SK-N-SH (cell line): ENCODE measurements at regions not wholly inside any gene's neighbourhood (a gene's known extent, or its start where the extent isn't known, plus 50 kb on each side); places are given as distances from the start of the nearest gene placed in this dataset.
"Not testable (repeated sequence)": the region's sequence is repeated elsewhere in the genome, so short reads cannot be mapped to it uniquely, and the experiment has no call there.

Source experiments
- CTCF ChIA-PET: fragments of 300-600, 350-600 bp; formaldehyde crosslinking; extraction: SDS; loops from one replicate; lab custom pipeline; 2021; lab: Yijun Ruan, JAX
- POLR2A ChIA-PET: fragments of 350-600 bp; sonication (Branson Sonifier 250); formaldehyde crosslinking; extraction: SDS; loops from one replicate; lab custom pipeline; 2020; ENCODE audit warnings: antibody characterized with exemption, inconsistent platforms; lab: Yijun Ruan, JAX
- DNase-seq: peaks from one replicate; pipeline ENCODE4 v3.0.0; 2012
- H2AFZ ChIP-seq: fragments of 200-600 bp; sonication (generic); 2 replicates; pipeline ENCODE4 v1.8.1; 2016; ENCODE audit warnings: antibody characterized with exemption, mild to moderate bottlenecking, low read depth
- H3F3A ChIP-seq: fragments of 200-600 bp; sonication (generic); replicated peaks from 2 replicates; pipeline ENCODE3; 2016; ENCODE audit warnings: antibody characterized with exemption, mild to moderate bottlenecking; ENCODE audit not compliant: insufficient read depth
- H3K27ac ChIP-seq, 2 experiments: fragments of 200-500 bp in 1 of 2; fragments of 200-600 bp in 1 of 2; sonication (Bioruptor generic) in 1 of 2; sonication (generic), shearing (Covaris generic) in 1 of 2; 2 replicates each; pipeline versions ENCODE4 v1.5.1 to v1.6.1; 2014 to 2016; ENCODE audit warnings: low read depth in 2 of 2, inconsistent platforms in 1 of 2, low read length in 1 of 2, mild to moderate bottlenecking in 1 of 2, mixed read lengths in 1 of 2
- H3K27me3 ChIP-seq: fragments of 200-600 bp; sonication (generic), shearing (Covaris generic); 2 replicates; pipeline ENCODE4 v1.6.1; 2016; ENCODE audit warnings: mixed run types; ENCODE audit not compliant: insufficient read depth
- H3K36me3 ChIP-seq, 2 experiments: fragments of 200-500 bp in 1 of 2; fragments of 200-600 bp in 1 of 2; sonication (Bioruptor generic) in 1 of 2; sonication (generic) in 1 of 2; replicated peaks in 1 of 2; 2 replicates each; pipeline versions ENCODE3 to v1.5.1; 2014 to 2016; ENCODE audit warnings: low read length in 1 of 2, mild to moderate bottlenecking in 1 of 2; ENCODE audit not compliant: insufficient read depth in 2 of 2, control insufficient read depth in 1 of 2
- H3K4me1 ChIP-seq, 2 experiments: fragments of 200-500 bp in 1 of 2; fragments of 200-600 bp in 1 of 2; sonication (Bioruptor generic) in 1 of 2; sonication (generic), shearing (Covaris generic) in 1 of 2; 2 replicates each; pipeline versions ENCODE4 v1.5.1 to v1.6.1; 2014 to 2016; ENCODE audit warnings: low read depth in 1 of 2, low read length in 1 of 2, mixed run types in 1 of 2; ENCODE audit not compliant: insufficient read depth in 2 of 2, control insufficient read depth in 1 of 2
- H3K4me2 ChIP-seq: fragments of 200-600 bp; sonication (generic), shearing (Covaris generic); 2 replicates; pipeline ENCODE4 v1.6.1; 2017; ENCODE audit warnings: mixed run types
- H3K4me3 ChIP-seq, 2 experiments: fragments of 200-500 bp in 1 of 2; fragments of 200-600 bp in 1 of 2; sonication (Bioruptor generic) in 1 of 2; sonication (generic), shearing (Covaris generic) in 1 of 2; 2 replicates each; pipeline versions ENCODE4 v1.5.1 to v1.8.1; 2014 to 2016; ENCODE audit warnings: low read depth in 2 of 2, inconsistent platforms in 1 of 2, low read length in 1 of 2, mild to moderate bottlenecking in 1 of 2, mixed read lengths in 1 of 2, moderate library complexity in 1 of 2
- H3K79me2 ChIP-seq: fragments of 200-600 bp; sonication (generic); 2 replicates; pipeline ENCODE4 v1.8.1; 2017; ENCODE audit warnings: mild to moderate bottlenecking; ENCODE audit not compliant: insufficient read depth
- H3K9ac ChIP-seq: fragments of 200-600 bp; sonication (generic); 2 replicates; pipeline ENCODE4 v1.6.1; 2017; ENCODE audit warnings: mixed run types
- H3K9me2 ChIP-seq: fragments of 200-600 bp; sonication (generic); 2 replicates; pipeline ENCODE4 v1.6.1; 2017; ENCODE audit warnings: mixed run types
- H3K9me3 ChIP-seq: fragments of 200-600 bp; sonication (generic); 2 replicates; pipeline ENCODE4 v1.6.1; 2017; ENCODE audit warnings: mixed run types, mild to moderate bottlenecking, moderate library complexity
- H4K20me1 ChIP-seq: fragments of 200-600 bp; sonication (generic); 2 replicates; pipeline ENCODE4 v1.6.1; 2017; ENCODE audit warnings: mild to moderate bottlenecking, mixed run types; ENCODE audit not compliant: insufficient read depth
- ELF1 ChIP-seq: IDR thresholded peaks from 2 replicates; pipeline ENCODE4 v1.4.0; 2012
- FOSL2 ChIP-seq: IDR thresholded peaks from 2 replicates; pipeline ENCODE4 v1.4.0; 2012; ENCODE audit warnings: low read depth, mild to moderate bottlenecking, moderate library complexity, borderline replicate concordance
- FOXM1 ChIP-seq: IDR thresholded peaks from 2 replicates; pipeline ENCODE4 v1.4.0; 2012; ENCODE audit warnings: low read depth, mild to moderate bottlenecking
- MXI1 ChIP-seq: IDR thresholded peaks from 2 replicates; pipeline ENCODE4 v1.6.1; 2012; ENCODE audit warnings: mild to moderate bottlenecking, low read depth, low read length, improper control_type of control experiment
- NRF1 ChIP-seq: IDR thresholded peaks from 2 replicates; pipeline ENCODE4 v1.6.1; 2012; ENCODE audit warnings: low read depth, mild to moderate bottlenecking, low read length
- POLR2AphosphoS5 ChIP-seq: IDR thresholded peaks from 2 replicates; pipeline ENCODE4 v1.6.1; 2012; ENCODE audit warnings: low read depth, low read length
- RCOR1 ChIP-seq: fragments of 150-350 bp; IDR thresholded peaks from 2 replicates; pipeline ENCODE4 v1.6.1; 2017; ENCODE audit warnings: antibody characterized with exemption, low read length
- RXRA ChIP-seq: IDR thresholded peaks from 2 replicates; pipeline ENCODE4 v1.4.0; 2012; ENCODE audit warnings: low read depth, mild to moderate bottlenecking, borderline replicate concordance
- SMC3 ChIP-seq: IDR thresholded peaks from 2 replicates; pipeline ENCODE4 v1.6.1; 2012; ENCODE audit warnings: low read depth, low read length, improper control_type of control experiment
- TAF1 ChIP-seq: IDR thresholded peaks from 2 replicates; pipeline ENCODE4 v1.6.1; 2012; ENCODE audit warnings: low read depth, mild to moderate bottlenecking, low read length, moderate library complexity, borderline replicate concordance
- YY1 ChIP-seq: IDR thresholded peaks from 2 replicates; pipeline ENCODE4 v1.4.0; 2012; ENCODE audit warnings: low read depth, mild to moderate bottlenecking
- WGBS: methylation state at CpG from one replicate; pipeline ENCODE4 v1.1.6; 2017; ENCODE audit warnings: low lambda C conversion rate; 5-methylcytosine and 5-hydroxymethylcytosine counted together
- TF ChIP-seq, protein P1 (sequence below): fragments of 200-600 bp; sonication (generic); IDR thresholded peaks from 2 replicates; pipeline ENCODE4 v1.6.1; 2017; ENCODE audit warnings: antibody characterized with exemption, mild to moderate bottlenecking, moderate library complexity
- TF ChIP-seq, protein P2 (sequence below): fragments of 150-350 bp; IDR thresholded peaks from 2 replicates; pipeline ENCODE4 v1.6.1; 2017; ENCODE audit warnings: antibody characterized with exemption, low read length, low read depth, borderline replicate concordance

GRCh38 chr15:87470923-87471322, 785.6 kb downstream of the NTRK3 start:
- Histone ChIP-seq H3F3A (no peaks in the 10 kb centered on the region), H3K9me3 (no peaks in the 10 kb centered on the region), H3K4me1 (no peaks in the 10 kb centered on the region), H3K27ac (no peak overlapping the region), H4K20me1 (no peaks in the 10 kb centered on the region), H3K9me2 (no peaks in the 10 kb centered on the region), H3K36me3 (no peaks in the 10 kb centered on the region), H3K27me3 (no peaks in the 10 kb centered on the region), H3K4me2 (no peak overlapping the region), H3K4me3 (no peak overlapping the region), H3K79me2 (no peaks in the 10 kb centered on the region), H2AFZ (no peak overlapping the region), H3K9ac (no peak overlapping the region)
- ChIA-PET POLR2A (no interaction called here), CTCF (no interaction called here)
- 48% methylated on average over 2 of the region's 2 CpGs for WGBS
- TF ChIP-seq, protein P1, sequence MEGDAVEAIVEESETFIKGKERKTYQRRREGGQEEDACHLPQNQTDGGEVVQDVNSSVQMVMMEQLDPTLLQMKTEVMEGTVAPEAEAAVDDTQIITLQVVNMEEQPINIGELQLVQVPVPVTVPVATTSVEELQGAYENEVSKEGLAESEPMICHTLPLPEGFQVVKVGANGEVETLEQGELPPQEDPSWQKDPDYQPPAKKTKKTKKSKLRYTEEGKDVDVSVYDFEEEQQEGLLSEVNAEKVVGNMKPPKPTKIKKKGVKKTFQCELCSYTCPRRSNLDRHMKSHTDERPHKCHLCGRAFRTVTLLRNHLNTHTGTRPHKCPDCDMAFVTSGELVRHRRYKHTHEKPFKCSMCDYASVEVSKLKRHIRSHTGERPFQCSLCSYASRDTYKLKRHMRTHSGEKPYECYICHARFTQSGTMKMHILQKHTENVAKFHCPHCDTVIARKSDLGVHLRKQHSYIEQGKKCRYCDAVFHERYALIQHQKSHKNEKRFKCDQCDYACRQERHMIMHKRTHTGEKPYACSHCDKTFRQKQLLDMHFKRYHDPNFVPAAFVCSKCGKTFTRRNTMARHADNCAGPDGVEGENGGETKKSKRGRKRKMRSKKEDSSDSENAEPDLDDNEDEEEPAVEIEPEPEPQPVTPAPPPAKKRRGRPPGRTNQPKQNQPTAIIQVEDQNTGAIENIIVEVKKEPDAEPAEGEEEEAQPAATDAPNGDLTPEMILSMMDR = no peak
- TF ChIP-seq TAF1 (no peak), FOXM1 (no peak)
- DNase-seq = no peak

GRCh38 chr15:87463956-87464355, 792.6 kb downstream of the NTRK3 start:
- H2AFZ ChIP-seq, H3K79me2 ChIP-seq, DNase-seq, H4K20me1 ChIP-seq, H3K27me3 ChIP-seq, H3K9me2 ChIP-seq, H3K36me3 ChIP-seq, H3K4me1 ChIP-seq, H3K4me2 ChIP-seq, CTCF ChIA-PET, POLR2A ChIA-PET, H3F3A ChIP-seq, H3K9ac ChIP-seq, H3K4me3 ChIP-seq, H3K9me3 ChIP-seq, H3K27ac ChIP-seq: not testable (repeated sequence)
- 67% methylated on average over 6 of the region's 7 CpGs for WGBS

DNA sequence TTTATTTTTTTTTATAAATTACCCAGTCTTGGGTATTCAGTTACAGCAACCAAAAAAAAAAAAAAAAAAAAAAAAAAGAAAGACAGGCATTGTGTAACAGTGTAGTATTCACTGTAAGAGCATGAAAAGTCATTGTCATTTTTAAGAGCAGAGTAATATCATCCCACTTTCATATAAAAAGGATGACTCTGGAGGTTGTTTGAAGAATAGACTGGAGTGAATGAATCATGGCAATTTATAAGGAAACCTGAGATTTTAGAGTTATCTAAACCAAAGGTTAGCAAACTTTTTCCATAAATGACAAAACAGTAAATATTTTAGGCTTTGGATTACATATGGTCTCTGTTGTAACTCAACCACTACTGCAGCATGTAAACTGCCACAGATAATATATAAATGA, 794.9 kb downstream of the NTRK3 start:
- TF ChIP-seq, protein P2, sequence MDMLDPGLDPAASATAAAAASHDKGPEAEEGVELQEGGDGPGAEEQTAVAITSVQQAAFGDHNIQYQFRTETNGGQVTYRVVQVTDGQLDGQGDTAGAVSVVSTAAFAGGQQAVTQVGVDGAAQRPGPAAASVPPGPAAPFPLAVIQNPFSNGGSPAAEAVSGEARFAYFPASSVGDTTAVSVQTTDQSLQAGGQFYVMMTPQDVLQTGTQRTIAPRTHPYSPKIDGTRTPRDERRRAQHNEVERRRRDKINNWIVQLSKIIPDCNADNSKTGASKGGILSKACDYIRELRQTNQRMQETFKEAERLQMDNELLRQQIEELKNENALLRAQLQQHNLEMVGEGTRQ = no peak
- TF ChIP-seq RCOR1 = no peak
- no peak for TF ChIP-seq POLR2AphosphoS5
- no peak for TF ChIP-seq NRF1
- no peak for TF ChIP-seq FOSL2
- no peak for TF ChIP-seq YY1
- TF ChIP-seq ELF1 = no peak
- no peak for TF ChIP-seq RXRA
- no peak for TF ChIP-seq FOXM1
- no peak for TF ChIP-seq MXI1
- no peak for TF ChIP-seq SMC3
- Histone ChIP-seq H3K9me2 (no peaks in the 10 kb centered on the region), H2AFZ (no peak overlapping the region), H3K9ac (no peak overlapping the region), H3K4me3 (no peak overlapping the region), H4K20me1 (no peaks in the 10 kb centered on the region), H3K36me3 (no peaks in the 10 kb centered on the region), H3K4me1 (no peaks in the 10 kb centered on the region), H3K27ac (no peak overlapping the region), H3K4me2 (no peak overlapping the region), H3K79me2 (no peaks in the 10 kb centered on the region), H3F3A (no peaks in the 10 kb centered on the region), H3K27me3 (no peaks in the 10 kb centered on the region), H3K9me3 (no peaks in the 10 kb centered on the region)
- CTCF ChIA-PET = interaction anchor here (2.1 kb wide), 1 partner anchor 10 kb away, joined by 6 read pairs; no protein-coding TSS in a partner anchor
- POLR2A ChIA-PET = no interaction called here
- no peak for DNase-seq
